Activated CD8-positive, alpha-beta memory T cell treated with anti-CD3 and anti-CD28 coated beads for 36 hours (primary cell): ENCODE measurements at regions not wholly inside any gene's neighbourhood (a gene's known extent, or its start where the extent isn't known, plus 50 kb on each side); places are given as distances from the start of the nearest gene placed in this dataset.

Experiments
- CTCF ChIA-PET: fragments of 350-600 bp; sonication (Branson Sonifier 250); formaldehyde crosslinking; loops from one replicate; lab custom pipeline; 2021; ENCODE audit warnings: antibody characterized with exemption; lab: Charles Lee
- POLR2A ChIA-PET: fragments of 350-600 bp; sonication (Branson Sonifier 250); formaldehyde crosslinking; loops from one replicate; lab custom pipeline; 2021; ENCODE audit warnings: antibody characterized with exemption; lab: Charles Lee

DNA sequence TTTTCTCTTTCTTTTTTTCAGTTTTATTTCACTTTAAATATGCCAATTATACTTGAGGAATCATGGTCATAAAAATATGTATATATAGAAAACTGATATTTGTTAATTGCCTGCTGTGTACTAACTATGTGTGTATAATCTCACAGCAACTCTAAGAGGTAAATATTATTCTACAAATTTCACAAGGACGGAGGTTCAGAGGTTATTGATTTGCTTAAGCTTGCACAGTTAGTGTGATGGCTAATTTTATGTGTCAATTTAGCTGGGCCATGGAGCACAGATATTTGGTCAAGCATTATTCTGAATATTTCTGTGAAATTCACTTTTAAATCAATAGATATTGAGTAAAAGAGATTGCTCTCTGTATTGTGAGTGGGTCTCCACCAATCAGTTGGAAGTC lies 75.7 kb upstream of the CENPW start:
- ChIA-PET POLR2A (no interaction called here), CTCF (no interaction called here)

DNA sequence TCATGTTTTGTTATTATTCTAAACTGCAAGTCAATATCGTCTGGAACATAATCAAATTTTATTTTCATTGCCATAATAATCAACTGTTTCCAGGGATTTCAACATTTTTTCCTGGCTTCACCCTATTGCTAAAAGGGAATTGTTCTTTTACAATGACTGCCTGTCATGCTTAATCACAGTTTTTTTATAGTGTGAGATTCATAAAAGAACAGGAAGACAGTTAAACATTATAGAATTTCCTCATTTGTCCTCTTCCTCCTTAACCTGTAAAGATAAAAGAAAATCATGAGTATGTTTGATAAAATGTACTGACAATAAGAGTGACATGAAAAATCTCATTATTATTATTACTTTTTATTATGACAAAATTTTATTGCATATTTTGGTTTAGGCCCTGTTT lies 73.3 kb upstream of the CENPW start:
- POLR2A ChIA-PET = no interaction called here
- CTCF ChIA-PET = no interaction called here

DNA sequence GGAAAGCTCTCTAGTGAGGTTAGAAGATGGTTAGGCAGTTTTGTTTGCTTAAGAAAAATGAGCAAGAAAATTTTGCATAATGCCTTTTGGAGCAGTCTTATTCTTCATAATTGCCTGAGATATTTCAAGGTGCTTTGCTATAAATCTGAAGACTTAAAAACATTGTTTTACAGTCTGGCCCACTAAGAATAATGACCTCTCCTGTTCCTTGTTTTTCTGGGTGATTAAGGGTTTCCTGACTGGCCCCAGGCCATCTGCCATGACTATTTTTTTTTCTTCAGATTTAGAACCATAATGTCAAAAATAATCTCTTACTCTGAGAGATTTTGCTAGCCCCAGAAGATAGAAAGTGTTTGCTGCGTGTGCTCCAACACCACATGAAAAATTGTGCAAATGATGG lies 72.3 kb upstream of the CENPW start:
- POLR2A ChIA-PET = no interaction called here

DNA sequence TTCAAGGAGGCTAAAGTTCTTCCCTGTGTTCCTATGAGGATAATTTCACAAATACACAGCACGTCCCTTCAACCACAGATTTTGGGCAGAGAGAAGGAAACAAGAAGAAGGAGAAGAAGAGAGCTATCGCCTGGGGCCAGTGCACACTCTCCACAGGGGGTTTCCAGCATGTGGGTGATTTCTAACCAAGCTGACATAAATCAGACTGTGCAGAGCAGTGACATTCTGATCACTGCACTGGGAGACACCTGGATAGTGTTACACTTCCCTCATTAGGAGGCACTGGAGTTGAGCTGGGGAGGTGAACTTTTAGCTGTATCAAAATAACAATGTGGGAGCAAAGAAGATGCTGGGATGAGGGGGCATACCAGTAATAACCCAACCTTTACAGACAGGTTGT lies 71.8 kb upstream of the CENPW start:
- POLR2A ChIA-PET = no interaction called here
- CTCF ChIA-PET = no interaction called here

More for the DNA sequence above, 72.3 kb upstream of the CENPW start:
- CTCF ChIA-PET = no interaction called here

DNA sequence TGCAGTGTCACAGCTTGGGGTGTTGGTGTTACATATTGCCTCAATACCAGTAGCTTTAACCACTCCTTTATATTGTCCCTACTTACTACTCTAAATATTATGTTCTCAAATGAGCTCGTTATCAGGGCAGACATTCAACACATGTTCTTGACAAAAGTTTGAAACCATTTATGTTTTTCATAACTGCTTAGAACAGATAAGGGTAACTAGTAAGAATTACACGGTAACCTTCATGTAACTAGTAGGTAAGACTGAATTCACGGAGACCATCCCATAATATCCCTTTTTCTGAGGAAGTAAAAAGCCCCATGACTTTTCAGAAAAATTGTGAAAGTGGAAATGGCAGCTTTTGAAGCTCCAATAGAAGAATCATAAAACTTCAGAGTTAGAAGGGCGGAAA lies 59.6 kb upstream of the CENPW start:
- CTCF ChIA-PET = interaction anchor here (1.2 kb wide), 1 partner anchor 129 kb away, joined by 3 read pairs; no protein-coding TSS in a partner anchor
- POLR2A ChIA-PET = no interaction called here

DNA sequence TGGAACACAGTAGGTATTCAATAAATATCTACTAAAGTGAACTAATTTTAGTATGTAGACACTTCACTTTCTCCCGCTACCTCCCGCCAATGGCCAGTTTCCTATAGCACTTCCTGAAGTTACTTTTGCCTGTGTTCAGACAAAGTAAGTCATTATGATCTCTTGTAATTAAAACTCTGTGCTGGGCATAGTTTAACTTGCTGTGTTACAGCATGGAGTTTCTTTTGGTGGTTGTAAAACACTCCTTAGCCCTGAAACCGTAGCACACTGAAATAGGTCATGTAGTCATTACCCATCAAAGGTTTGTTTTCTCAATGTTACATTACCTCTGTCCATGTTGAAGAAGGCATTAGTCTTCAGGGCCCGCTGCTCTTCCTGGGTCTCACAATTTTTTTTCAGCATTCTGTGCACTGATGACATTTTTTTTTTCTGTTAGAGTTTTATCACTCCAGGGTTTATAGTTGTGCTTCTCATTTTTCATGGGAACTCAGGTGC lies 54.0 kb upstream of the CENPW start:
- CTCF ChIA-PET = no interaction called here
- POLR2A ChIA-PET = no interaction called here
